ENCODE measurements at regions not wholly inside any gene's neighbourhood (a gene's known extent, or its start where the extent isn't known, plus 50 kb on each side); places are given as distances from the start of the nearest gene placed in this dataset.

DNA sequence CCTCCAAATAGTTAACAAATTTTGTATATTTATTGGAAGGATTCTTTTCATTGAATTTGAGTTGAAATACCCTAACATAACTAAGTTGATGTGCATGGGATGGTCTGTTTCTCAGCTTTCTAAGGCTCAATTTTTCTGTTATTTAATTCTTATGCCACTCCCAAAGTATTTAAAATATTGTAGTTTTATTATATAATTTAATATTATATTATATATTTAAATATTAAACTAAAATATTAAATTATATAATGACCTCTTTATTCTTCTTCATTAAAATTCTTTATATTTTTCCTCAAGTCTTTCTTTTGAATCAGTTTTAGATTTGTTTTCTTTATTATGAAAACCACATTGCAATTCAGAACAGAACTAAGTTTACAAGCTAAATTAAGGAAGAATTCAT is 194.7 kb downstream of the TFAP2B start:
- Histone ChIP-seq H3K36me3 (no peaks in the 10 kb centered on the region), H3K4me3 (no peak overlapping the region), H3K9me3 (no peaks in the 10 kb centered on the region), H3K27me3 (no peaks in the 10 kb centered on the region), H3K27ac (no peak overlapping the region), H3K4me1 (no peaks in the 10 kb centered on the region)
- TF ChIP-seq, protein P1, sequence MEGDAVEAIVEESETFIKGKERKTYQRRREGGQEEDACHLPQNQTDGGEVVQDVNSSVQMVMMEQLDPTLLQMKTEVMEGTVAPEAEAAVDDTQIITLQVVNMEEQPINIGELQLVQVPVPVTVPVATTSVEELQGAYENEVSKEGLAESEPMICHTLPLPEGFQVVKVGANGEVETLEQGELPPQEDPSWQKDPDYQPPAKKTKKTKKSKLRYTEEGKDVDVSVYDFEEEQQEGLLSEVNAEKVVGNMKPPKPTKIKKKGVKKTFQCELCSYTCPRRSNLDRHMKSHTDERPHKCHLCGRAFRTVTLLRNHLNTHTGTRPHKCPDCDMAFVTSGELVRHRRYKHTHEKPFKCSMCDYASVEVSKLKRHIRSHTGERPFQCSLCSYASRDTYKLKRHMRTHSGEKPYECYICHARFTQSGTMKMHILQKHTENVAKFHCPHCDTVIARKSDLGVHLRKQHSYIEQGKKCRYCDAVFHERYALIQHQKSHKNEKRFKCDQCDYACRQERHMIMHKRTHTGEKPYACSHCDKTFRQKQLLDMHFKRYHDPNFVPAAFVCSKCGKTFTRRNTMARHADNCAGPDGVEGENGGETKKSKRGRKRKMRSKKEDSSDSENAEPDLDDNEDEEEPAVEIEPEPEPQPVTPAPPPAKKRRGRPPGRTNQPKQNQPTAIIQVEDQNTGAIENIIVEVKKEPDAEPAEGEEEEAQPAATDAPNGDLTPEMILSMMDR (IDR thresholded peaks at IDR 0.05) = no peak
- no peak for DNase-seq (ENCODE audit: low spot score)

DNA sequence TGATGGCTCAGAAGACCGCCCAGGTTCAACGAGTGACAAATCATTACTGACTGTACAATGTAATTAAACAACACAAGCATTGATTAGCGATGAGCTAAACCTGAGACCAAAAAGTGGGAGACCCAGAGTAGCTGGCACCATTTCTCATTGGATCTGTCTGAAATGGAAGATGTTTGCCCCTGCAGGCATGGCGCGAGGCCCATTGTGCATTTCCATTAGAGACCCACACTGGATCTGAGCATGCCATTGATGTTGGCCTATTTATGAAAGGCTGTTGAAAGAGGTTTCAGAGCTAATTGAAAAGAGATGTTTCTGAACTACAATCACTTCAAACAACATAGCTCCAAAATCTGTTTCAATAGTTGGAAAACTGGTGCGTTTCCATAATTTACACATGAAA is 196.7 kb downstream of the TFAP2B start:
- no peak overlapping the region for H3K27ac ChIP-seq
- TF ChIP-seq, protein P1 (IDR thresholded peaks at IDR 0.05) = no peak

DNA sequence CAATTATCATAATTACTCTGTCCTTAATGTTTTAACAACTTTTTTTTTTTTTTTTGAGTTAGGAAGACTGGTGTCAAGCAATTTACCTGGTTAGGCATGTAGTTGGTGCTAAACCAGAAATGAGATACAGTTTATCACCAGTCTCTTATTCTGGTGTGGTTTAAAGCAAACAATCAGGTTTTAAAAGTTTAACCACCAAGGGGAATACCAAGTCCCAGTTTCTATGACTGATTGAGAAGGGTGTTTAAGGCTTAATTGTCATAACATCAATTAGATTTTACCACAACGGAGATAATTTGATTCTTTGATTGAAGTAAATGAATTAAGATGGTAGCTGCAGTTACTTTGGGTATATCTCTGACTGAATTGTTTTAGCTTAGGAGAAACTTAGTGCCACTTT is 197.8 kb downstream of the TFAP2B start:
- TF ChIP-seq, protein P1 (IDR thresholded peaks at IDR 0.05) = no peak
- Histone ChIP-seq H3K27ac (no peak overlapping the region), H3K4me1 (no peaks in the 10 kb centered on the region), H3K4me3 (no peak overlapping the region), H3K9me3 (no peaks in the 10 kb centered on the region), H3K27me3 (no peaks in the 10 kb centered on the region), H3K36me3 (no peaks in the 10 kb centered on the region)
- no peak for DNase-seq (ENCODE audit: low spot score)

More for the DNA sequence above, 196.7 kb downstream of the TFAP2B start:
- H3K9me3 ChIP-seq = no peaks in the 10 kb centered on the region
- no peak for DNase-seq (ENCODE audit: low spot score)
- no peaks in the 10 kb centered on the region for H3K4me1 ChIP-seq
- H3K27me3 ChIP-seq = no peaks in the 10 kb centered on the region
- H3K4me3 ChIP-seq = no peak overlapping the region
- no peaks in the 10 kb centered on the region for H3K36me3 ChIP-seq

DNA sequence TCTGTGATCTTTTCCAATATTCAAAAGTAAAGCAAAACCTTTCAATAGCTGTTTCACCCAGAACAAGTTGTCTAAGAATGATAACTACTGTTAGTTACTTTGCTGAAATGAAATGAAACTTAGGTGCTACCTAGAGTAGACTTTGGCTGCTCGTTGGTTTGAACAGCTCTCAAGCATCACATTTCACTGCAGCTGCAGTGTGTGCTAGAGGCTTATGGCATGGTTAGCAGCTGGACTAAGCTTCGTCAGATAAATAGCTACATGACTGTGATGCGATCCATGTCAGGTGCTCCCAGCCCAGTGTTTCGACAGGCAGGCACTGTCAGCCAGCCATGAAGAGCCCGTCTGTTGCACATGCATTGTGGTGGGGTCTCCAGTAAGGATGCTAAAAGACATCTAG is 201.1 kb downstream of the TFAP2B start:
- no peak overlapping the region for H3K4me3 ChIP-seq
- H3K36me3 ChIP-seq = no peaks in the 10 kb centered on the region
- no peaks in the 10 kb centered on the region for H3K4me1 ChIP-seq
- H3K27ac ChIP-seq = no peak overlapping the region
- no peak for DNase-seq (ENCODE audit: low spot score)
- TF ChIP-seq, protein P1 (IDR thresholded peaks at IDR 0.05) = no peak
- H3K9me3 ChIP-seq = no peaks in the 10 kb centered on the region
- H3K27me3 ChIP-seq = no peaks in the 10 kb centered on the region

DNA sequence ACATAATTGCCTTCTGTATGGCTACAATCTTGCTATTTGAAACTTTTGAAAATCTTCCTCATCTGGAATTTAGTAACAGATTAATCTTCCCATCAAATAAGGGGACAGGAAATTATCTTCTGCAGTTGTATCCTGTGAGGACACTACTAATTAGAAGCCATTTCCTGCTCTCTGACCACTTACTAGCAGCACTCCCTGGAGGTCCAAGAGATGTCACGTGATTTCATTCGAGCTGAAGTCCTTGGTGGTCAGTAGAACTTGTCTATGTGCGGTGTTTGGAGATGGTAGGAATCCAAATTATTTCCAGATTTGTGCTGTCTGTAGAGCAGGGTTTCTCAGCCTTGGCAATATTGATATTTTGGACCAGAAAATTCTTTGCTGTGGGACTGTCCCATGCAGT is 202.5 kb downstream of the TFAP2B start:
- H3K27ac ChIP-seq = no peak overlapping the region
- TF ChIP-seq, protein P1 (IDR thresholded peaks at IDR 0.05) = no peak
- H3K36me3 ChIP-seq = no peaks in the 10 kb centered on the region
- H3K4me3 ChIP-seq = no peak overlapping the region
- H3K27me3 ChIP-seq = no peaks in the 10 kb centered on the region
- no peak for DNase-seq (ENCODE audit: low spot score)
- H3K4me1 ChIP-seq = no peaks in the 10 kb centered on the region
- no peaks in the 10 kb centered on the region for H3K9me3 ChIP-seq

DNA sequence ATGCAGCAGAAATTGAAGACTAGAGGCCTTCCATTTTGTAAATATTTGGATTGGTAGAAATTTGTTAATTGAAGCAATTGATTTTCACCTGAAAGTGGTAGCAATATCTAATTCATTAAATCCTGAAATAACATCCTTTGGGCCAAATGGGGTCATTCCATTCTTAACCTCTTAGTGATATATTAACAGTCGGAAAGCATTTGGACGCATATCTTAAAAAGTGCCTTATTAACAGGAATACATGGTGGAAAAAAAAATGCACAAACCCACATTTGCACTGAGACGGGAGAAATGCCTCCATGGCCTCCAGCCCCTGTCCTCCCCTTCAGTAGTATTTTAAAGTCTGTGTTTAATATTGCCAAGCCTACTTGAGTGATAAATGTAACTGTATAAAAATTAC is 205.5 kb downstream of the TFAP2B start:
- H3K27ac ChIP-seq = no peak overlapping the region
- H3K36me3 ChIP-seq = no peaks in the 10 kb centered on the region
- no peaks in the 10 kb centered on the region for H3K9me3 ChIP-seq
- H3K4me3 ChIP-seq = no peak overlapping the region
- no peaks in the 10 kb centered on the region for H3K27me3 ChIP-seq
- no peak for DNase-seq (ENCODE audit: low spot score)
- TF ChIP-seq, protein P1 (IDR thresholded peaks at IDR 0.05) = no peak
- H3K4me1 ChIP-seq = no peaks in the 10 kb centered on the region
